ENCODE measurements at regions not wholly inside any gene's neighbourhood (a gene's known extent, or its start where the extent isn't known, plus 50 kb on each side); places are given as distances from the start of the nearest gene placed in this dataset.

- Histone ChIP-seq H3K27me3 (no peaks in the 10 kb centered on the region), H3K27ac (no peak overlapping the region), H3K4me3 (no peak overlapping the region), H3K9me3 (no peaks in the 10 kb centered on the region), H3K36me3 (no peaks in the 10 kb centered on the region), H3K4me1 (no peaks in the 10 kb centered on the region)
- TF ChIP-seq POLR2A (IDR thresholded peaks at IDR 0.05) (no peak), POLR2AphosphoS5 (IDR thresholded peaks at IDR 0.05) (no peak), EP300 (IDR thresholded peaks at IDR 0.05) (no peak)
- TF ChIP-seq, protein P1, sequence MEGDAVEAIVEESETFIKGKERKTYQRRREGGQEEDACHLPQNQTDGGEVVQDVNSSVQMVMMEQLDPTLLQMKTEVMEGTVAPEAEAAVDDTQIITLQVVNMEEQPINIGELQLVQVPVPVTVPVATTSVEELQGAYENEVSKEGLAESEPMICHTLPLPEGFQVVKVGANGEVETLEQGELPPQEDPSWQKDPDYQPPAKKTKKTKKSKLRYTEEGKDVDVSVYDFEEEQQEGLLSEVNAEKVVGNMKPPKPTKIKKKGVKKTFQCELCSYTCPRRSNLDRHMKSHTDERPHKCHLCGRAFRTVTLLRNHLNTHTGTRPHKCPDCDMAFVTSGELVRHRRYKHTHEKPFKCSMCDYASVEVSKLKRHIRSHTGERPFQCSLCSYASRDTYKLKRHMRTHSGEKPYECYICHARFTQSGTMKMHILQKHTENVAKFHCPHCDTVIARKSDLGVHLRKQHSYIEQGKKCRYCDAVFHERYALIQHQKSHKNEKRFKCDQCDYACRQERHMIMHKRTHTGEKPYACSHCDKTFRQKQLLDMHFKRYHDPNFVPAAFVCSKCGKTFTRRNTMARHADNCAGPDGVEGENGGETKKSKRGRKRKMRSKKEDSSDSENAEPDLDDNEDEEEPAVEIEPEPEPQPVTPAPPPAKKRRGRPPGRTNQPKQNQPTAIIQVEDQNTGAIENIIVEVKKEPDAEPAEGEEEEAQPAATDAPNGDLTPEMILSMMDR (IDR thresholded peaks at IDR 0.05): no peak
- DNase-seq: no peak
- no peak for ATAC-seq (ENCODE audit: low FRiP score in 2 of 2)
Observed at GRCh38 chr6:93057584-93057983, 361.8 kb downstream of the EPHA7 start.

DNA sequence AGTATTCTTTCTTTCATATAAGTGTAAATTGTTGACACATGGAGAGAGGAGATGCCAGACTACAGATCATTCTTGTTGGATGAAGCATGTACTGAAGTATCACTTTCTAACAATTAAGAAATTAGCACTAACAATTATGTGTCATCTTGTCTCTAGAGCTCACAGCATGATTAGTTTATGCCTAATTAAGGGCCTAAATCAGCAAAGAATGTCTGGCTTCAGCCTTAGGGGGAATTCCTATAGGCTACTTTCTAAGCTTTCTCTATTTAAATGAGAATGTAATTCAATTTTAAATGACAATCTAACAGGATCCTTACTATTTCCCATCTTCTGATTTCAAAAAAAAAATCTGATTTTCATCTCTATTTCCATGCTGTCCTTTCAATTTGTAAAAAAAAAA lies 371.0 kb downstream of the EPHA7 start:
- ATAC-seq (ENCODE audit: low FRiP score in 2 of 2) (no peak), DNase-seq (no peak)
- no peaks in the 10 kb centered on the region for H3K9me3 ChIP-seq
- no peak overlapping the region for H3K4me3 ChIP-seq
- H3K27me3 ChIP-seq: no peaks in the 10 kb centered on the region
- no peak for TF ChIP-seq POLR2AphosphoS5 (IDR thresholded peaks at IDR 0.05)
- TF ChIP-seq, protein P1 (IDR thresholded peaks at IDR 0.05): no peak
- no peak for TF ChIP-seq POLR2A (IDR thresholded peaks at IDR 0.05)
- no peaks in the 10 kb centered on the region for H3K36me3 ChIP-seq
- H3K27ac ChIP-seq: no peak overlapping the region
- H3K4me1 ChIP-seq: no peaks in the 10 kb centered on the region

- Histone ChIP-seq H3K27ac (no peak overlapping the region), H3K27me3 (no peaks in the 10 kb centered on the region), H3K4me3 (no peak overlapping the region), H3K36me3 (no peaks in the 10 kb centered on the region), H3K4me1 (no peaks in the 10 kb centered on the region), H3K9me3 (no peaks in the 10 kb centered on the region)
- WGBS, 2 donors: 71 to 91% methylated on average over 3 of the region's 3 CpGs
- ATAC-seq (ENCODE audit: low FRiP score in 2 of 2) (no peak), DNase-seq (no peak)
- TF ChIP-seq EP300 (IDR thresholded peaks at IDR 0.05) (no peak), POLR2AphosphoS5 (IDR thresholded peaks at IDR 0.05) (no peak), POLR2A (IDR thresholded peaks at IDR 0.05) (no peak)
- TF ChIP-seq, protein P1 (IDR thresholded peaks at IDR 0.05): no peak
Observed at GRCh38 chr6:93047033-93047432, 372.3 kb downstream of the EPHA7 start.

GRCh38 chr6:93045156-93045555 lies 374.2 kb downstream of the EPHA7 start:
- no peaks in the 10 kb centered on the region for H3K27me3 ChIP-seq
- TF ChIP-seq EP300 (IDR thresholded peaks at IDR 0.05) (no peak), POLR2AphosphoS5 (IDR thresholded peaks at IDR 0.05) (no peak), POLR2A (IDR thresholded peaks at IDR 0.05) (no peak)
- TF ChIP-seq, protein P1 (IDR thresholded peaks at IDR 0.05): no peak
- ATAC-seq (ENCODE audit: low FRiP score in 2 of 2): no peak
- no peaks in the 10 kb centered on the region for H3K36me3 ChIP-seq
- DNase-seq: no peak
- no peaks in the 10 kb centered on the region for H3K4me1 ChIP-seq
- no peak overlapping the region for H3K4me3 ChIP-seq
- H3K9me3 ChIP-seq: no peaks in the 10 kb centered on the region
- no peak overlapping the region for H3K27ac ChIP-seq
- 35 to 45% methylated on average over 1 of the region's 1 CpG for WGBS, 2 donors

GRCh38 chr6:93040375-93040774 lies 379.0 kb downstream of the EPHA7 start:
- Histone ChIP-seq H3K9me3 (peaks cover 6 to 15% (median 14%) of the 10 kb centered on the region in 4 donors), H3K4me3 (no peak overlapping the region), H3K36me3 (no peaks in the 10 kb centered on the region), H3K27ac (no peak overlapping the region), H3K4me1 (no peaks in the 10 kb centered on the region), H3K27me3 (no peaks in the 10 kb centered on the region)
- DNase-seq (no peak), ATAC-seq (ENCODE audit: low FRiP score in 2 of 2) (no peak)
- TF ChIP-seq POLR2AphosphoS5 (IDR thresholded peaks at IDR 0.05) (no peak), EP300 (IDR thresholded peaks at IDR 0.05) (no peak), POLR2A (IDR thresholded peaks at IDR 0.05) (no peak)
- TF ChIP-seq, protein P1 (IDR thresholded peaks at IDR 0.05): no peak
- 63 to 69% methylated on average over 4 of the region's 4 CpGs for WGBS, 2 donors

Measured in upper lobe of left lung (tissue), 6 donors.